Central memory CD4-positive, alpha-beta T cell (primary cell): ENCODE measurements at regions not wholly inside any gene's neighbourhood (a gene's known extent, or its start where the extent isn't known, plus 50 kb on each side); places are given as distances from the start of the nearest gene placed in this dataset.

ENCODE experiments used
- DNase-seq: peaks from one replicate; pipeline ENCODE4 v3.0.0; 2022

GRCh38 chr20:60252866-60253265, 294.6 kb downstream of the CDH26 start:
- DNase-seq = no peak

GRCh38 chr20:60253471-60253870, 295.2 kb downstream of the CDH26 start:
- DNase-seq = no peak

- no peak for DNase-seq
Measured at GRCh38 chr20:60254901-60255411, 296.7 kb downstream of the CDH26 start.

GRCh38 chr20:60255415-60255814, 297.2 kb downstream of the CDH26 start:
- DNase-seq = no peak

GRCh38 chr20:60255866-60256265, 297.6 kb downstream of the CDH26 start:
- no peak for DNase-seq

GRCh38 chr20:60256811-60257210, 298.6 kb downstream of the CDH26 start:
- no peak for DNase-seq

- DNase-seq = no peak
Measured at GRCh38 chr20:60257671-60258070, 299.4 kb downstream of the CDH26 start.

GRCh38 chr20:60258255-60258863, 300.1 kb downstream of the CDH26 start:
- DNase-seq = no peak

GRCh38 chr20:60261333-60261732, 303.1 kb downstream of the CDH26 start:
- no peak for DNase-seq

GRCh38 chr20:60262967-60263603, 304.9 kb downstream of the CDH26 start:
- DNase-seq = peak; percentile 35

- DNase-seq = no peak
Measured at GRCh38 chr20:60263725-60264709, 305.8 kb downstream of the CDH26 start.

GRCh38 chr20:60266177-60266823, 308.1 kb downstream of the CDH26 start:
- DNase-seq = no peak

- no peak for DNase-seq
Measured at GRCh38 chr20:60268491-60268890, 310.3 kb downstream of the CDH26 start.

- no peak for DNase-seq
Measured at GRCh38 chr20:60269573-60270162, 311.4 kb downstream of the CDH26 start.

GRCh38 chr20:60270341-60270740, 312.1 kb downstream of the CDH26 start:
- no peak for DNase-seq

GRCh38 chr20:60271597-60271996, 313.4 kb downstream of the CDH26 start:
- no peak for DNase-seq

GRCh38 chr20:60272790-60273189, 314.6 kb downstream of the CDH26 start:
- peak; percentile 4 for DNase-seq

- no peak for DNase-seq
Measured at GRCh38 chr20:60274717-60275116, 316.5 kb downstream of the CDH26 start.

- no peak for DNase-seq
Measured at GRCh38 chr20:60281295-60281694, 323.1 kb downstream of the CDH26 start.

- DNase-seq = no peak
Measured at GRCh38 chr20:60283281-60283680, 325.1 kb downstream of the CDH26 start.

- DNase-seq = no peak
Measured at GRCh38 chr20:60286764-60287163, 328.5 kb downstream of the CDH26 start.

- DNase-seq = no peak
Measured at GRCh38 chr20:60288945-60289344, 330.7 kb downstream of the CDH26 start.
